ENCODE measurements at regions not wholly inside any gene's neighbourhood (a gene's known extent, or its start where the extent isn't known, plus 50 kb on each side); places are given as distances from the start of the nearest gene placed in this dataset.

GRCh38 chr4:125801924-125802323, 487.2 kb downstream of the FAT4 start:
- CTCF ChIA-PET (ENCODE audit: low intra/inter-chr PET ratio, low total read pairs): no interaction called here
- no peak overlapping the region for H3K27ac ChIP-seq (ENCODE audit: extremely low read length, insufficient read depth, low read length)
- ATAC-seq: no peak
- TF ChIP-seq LRRFIP1 (CRISPR knock-in tag; conservative IDR thresholded peaks at IDR 0.05): no peak
- TF ChIP-seq PHF20 (CRISPR knock-in tag; IDR thresholded peaks at IDR 0.05): no peak
- no peak for TF ChIP-seq PLSCR1 (CRISPR knock-in tag; IDR thresholded peaks at IDR 0.05; ENCODE audit: borderline replicate concordance)
- TF ChIP-seq HOXD1 (CRISPR knock-in tag; IDR thresholded peaks at IDR 0.05): no peak
- no peak for TF ChIP-seq PREB (CRISPR knock-in tag; IDR thresholded peaks at IDR 0.05)
- no peak for TF ChIP-seq KIAA2018 (CRISPR knock-in tag; IDR thresholded peaks at IDR 0.05; ENCODE audit: borderline replicate concordance)
- no peak for TF ChIP-seq ZC3H13 (CRISPR knock-in tag; IDR thresholded peaks at IDR 0.05)
- TF ChIP-seq CEBPZ (IDR thresholded peaks at IDR 0.05; ENCODE audit: low read length): no peak
- TF ChIP-seq SIN3B (IDR thresholded peaks at IDR 0.05; ENCODE audit: low read length): no peak

More at GRCh38 chr4:125801924-125802323, 487.2 kb downstream of the FAT4 start:
- no peak for DNase-seq (ENCODE audit: low spot score)
- Histone ChIP-seq H4K20me1 (ENCODE audit: insufficient read depth, low read length) (no peaks in the 10 kb centered on the region), H3K36me3 (replicated peaks in 1 of 2; ENCODE audit: control insufficient read depth in 1 of 2, insufficient read depth in 2 of 2, low read length in 2 of 2) (no peaks in the 10 kb centered on the region), H3K79me2 (ENCODE audit: insufficient read depth, low read length) (no peaks in the 10 kb centered on the region), H3K4me1 (ENCODE audit: insufficient read depth, low read length) (no peaks in the 10 kb centered on the region), H3K27me3 (ENCODE audit: control insufficient read depth in 1 of 2, insufficient read depth in 2 of 2, low read length in 2 of 2) (no peaks in the 10 kb centered on the region), H3K9me3 (ENCODE audit: low read length) (no peaks in the 10 kb centered on the region), H3K4me2 (ENCODE audit: low read depth, low read length) (no peak overlapping the region), H3K9ac (ENCODE audit: insufficient read depth, low read depth, low read length) (no peak overlapping the region), H2AFZ (ENCODE audit: low read length) (no peak overlapping the region), H3K4me3 (replicated peaks in 1 of 3; ENCODE audit: insufficient read depth in 1 of 3, low read depth in 2 of 3, low read length in 3 of 3) (no peak overlapping the region)
- intact Hi-C loops (cut with micrococcal nuclease; ENCODE audit: unreplicated experiment): no loop called here
- in situ Hi-C loops (cut with HindIII; ENCODE audit: extremely low pct_ligation_motif_present, low pct_unique_long_range_greater_than_20kb): no loop called here
- POLR2A ChIA-PET: no interaction called here
- FAIRE-seq: no peak
- WGBS (ENCODE audit: low lambda C conversion rate): 0% methylated on average over 1 of the region's 1 CpG
- no TSS peak for BruUV-seq (replicated peaks)
